Fibroblast of lung (primary cell): ENCODE measurements at regions not wholly inside any gene's neighbourhood (a gene's known extent, or its start where the extent isn't known, plus 50 kb on each side); places are given as distances from the start of the nearest gene placed in this dataset.

Source experiments
- EZH2 ChIP-seq: IDR thresholded peaks from 2 replicates; pipeline ENCODE4 v1.5.1; 2012; ENCODE audit warnings: low read length, control low read depth, mild to moderate bottlenecking; ENCODE audit errors: missing control alignments
- TF ChIP-seq, protein P1 (sequence below), 2 donors: IDR thresholded peaks in 1 of 2; conservative IDR thresholded peaks in 1 of 2; 1 replicate in 1 of 2; 2 replicates in 1 of 2; pipeline ENCODE4 v1.5.1; 2011 to 2012; ENCODE audit warnings: low read length in 2 of 2, control low read depth in 1 of 2, inconsistent platforms in 1 of 2, low read depth in 1 of 2, mild to moderate bottlenecking in 1 of 2

DNA sequence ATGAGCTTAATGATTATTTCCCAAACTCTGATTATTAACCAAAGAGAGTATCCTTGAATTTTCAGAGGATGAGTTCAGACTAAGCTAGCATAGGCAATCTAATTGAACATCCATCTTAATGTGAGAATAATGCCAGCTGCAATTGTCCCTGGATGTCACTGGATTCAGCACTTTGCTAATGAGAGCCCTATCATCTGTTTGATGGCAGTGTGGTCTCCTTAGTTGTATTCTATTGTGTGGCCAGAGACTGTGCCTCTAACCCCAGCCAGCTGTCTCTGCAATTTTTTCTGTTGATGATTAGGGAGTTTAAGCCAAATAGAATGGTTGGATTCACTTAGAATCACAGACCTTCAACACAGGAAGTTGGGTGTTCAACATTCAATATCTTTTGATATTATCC, 1249.5 kb downstream of the FAM181B start:
- TF ChIP-seq, protein P1, sequence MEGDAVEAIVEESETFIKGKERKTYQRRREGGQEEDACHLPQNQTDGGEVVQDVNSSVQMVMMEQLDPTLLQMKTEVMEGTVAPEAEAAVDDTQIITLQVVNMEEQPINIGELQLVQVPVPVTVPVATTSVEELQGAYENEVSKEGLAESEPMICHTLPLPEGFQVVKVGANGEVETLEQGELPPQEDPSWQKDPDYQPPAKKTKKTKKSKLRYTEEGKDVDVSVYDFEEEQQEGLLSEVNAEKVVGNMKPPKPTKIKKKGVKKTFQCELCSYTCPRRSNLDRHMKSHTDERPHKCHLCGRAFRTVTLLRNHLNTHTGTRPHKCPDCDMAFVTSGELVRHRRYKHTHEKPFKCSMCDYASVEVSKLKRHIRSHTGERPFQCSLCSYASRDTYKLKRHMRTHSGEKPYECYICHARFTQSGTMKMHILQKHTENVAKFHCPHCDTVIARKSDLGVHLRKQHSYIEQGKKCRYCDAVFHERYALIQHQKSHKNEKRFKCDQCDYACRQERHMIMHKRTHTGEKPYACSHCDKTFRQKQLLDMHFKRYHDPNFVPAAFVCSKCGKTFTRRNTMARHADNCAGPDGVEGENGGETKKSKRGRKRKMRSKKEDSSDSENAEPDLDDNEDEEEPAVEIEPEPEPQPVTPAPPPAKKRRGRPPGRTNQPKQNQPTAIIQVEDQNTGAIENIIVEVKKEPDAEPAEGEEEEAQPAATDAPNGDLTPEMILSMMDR (conservative IDR thresholded peaks at IDR 0.05 in 1 of 2, IDR thresholded peaks at IDR 0.05 in 1 of 2; ENCODE audit: low read depth in 1 of 2, low read length in 2 of 2) = no peak
- TF ChIP-seq EZH2 = no peak
